Omental fat pad (tissue), 3 donors: ENCODE measurements at regions not wholly inside any gene's neighbourhood (a gene's known extent, or its start where the extent isn't known, plus 50 kb on each side); places are given as distances from the start of the nearest gene placed in this dataset.

Experiments used
- ATAC-seq: fragments of 150-250 bp; one replicate; pipeline ENCODE4 v1.9.1; 2016; ENCODE audit warnings: mild to moderate bottlenecking, moderate library complexity; ENCODE audit not compliant: low FRiP score
- DNase-seq: peaks from one replicate; pipeline ENCODE4 v3.0.0-alpha.2; 2019; ENCODE audit warnings: low spot score
- TF ChIP-seq, protein P1 (sequence below), 3 donors: fragments of 450-650 bp; IDR thresholded peaks; one replicate each; pipeline ENCODE4 v1.5.1; 2016 to 2017; ENCODE audit warnings: antibody characterized with exemption in 3 of 3, mild to moderate bottlenecking in 3 of 3, moderate library complexity in 2 of 3

DNA sequence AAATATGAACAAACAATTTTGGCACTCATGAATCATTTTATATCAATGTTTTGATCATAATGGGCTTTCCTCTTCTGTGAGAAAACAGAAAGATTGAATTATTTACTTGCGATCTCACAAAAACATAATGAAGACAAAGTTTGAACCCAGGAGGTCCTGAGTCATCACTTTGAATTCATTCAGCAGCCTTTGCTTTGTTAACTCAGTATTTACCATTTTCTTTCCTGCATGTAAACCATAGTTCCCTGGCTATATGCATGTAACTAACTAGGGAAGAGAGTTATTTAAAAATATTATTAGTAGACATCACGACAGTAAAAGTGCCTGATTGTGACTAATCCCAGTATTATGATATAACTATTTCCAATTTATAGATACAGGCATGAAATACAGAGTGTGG, 1026.2 kb downstream of the PLOD2 start:
- DNase-seq (no peak), ATAC-seq (no peak)
- TF ChIP-seq, protein P1, sequence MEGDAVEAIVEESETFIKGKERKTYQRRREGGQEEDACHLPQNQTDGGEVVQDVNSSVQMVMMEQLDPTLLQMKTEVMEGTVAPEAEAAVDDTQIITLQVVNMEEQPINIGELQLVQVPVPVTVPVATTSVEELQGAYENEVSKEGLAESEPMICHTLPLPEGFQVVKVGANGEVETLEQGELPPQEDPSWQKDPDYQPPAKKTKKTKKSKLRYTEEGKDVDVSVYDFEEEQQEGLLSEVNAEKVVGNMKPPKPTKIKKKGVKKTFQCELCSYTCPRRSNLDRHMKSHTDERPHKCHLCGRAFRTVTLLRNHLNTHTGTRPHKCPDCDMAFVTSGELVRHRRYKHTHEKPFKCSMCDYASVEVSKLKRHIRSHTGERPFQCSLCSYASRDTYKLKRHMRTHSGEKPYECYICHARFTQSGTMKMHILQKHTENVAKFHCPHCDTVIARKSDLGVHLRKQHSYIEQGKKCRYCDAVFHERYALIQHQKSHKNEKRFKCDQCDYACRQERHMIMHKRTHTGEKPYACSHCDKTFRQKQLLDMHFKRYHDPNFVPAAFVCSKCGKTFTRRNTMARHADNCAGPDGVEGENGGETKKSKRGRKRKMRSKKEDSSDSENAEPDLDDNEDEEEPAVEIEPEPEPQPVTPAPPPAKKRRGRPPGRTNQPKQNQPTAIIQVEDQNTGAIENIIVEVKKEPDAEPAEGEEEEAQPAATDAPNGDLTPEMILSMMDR (IDR thresholded peaks at IDR 0.05) = no peak

DNA sequence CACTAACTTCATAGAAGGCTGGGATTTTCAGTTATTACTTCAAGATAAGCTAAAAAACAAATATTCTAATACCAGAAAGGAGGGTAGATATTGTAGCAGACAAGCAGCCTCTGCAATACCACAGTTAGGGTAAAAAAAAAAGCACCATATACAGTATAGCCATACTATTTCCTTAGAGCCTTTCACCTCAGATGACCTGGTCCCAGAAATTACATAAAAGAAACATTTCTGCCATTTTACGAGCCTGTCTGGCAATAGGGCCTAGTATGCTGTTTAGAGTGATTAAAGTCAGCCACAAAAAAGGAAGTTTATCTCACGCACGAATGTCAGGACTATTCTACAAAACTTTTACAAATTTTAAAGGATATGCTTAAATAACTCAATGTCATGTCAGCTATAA, 1016.6 kb downstream of the PLOD2 start:
- no peak for DNase-seq
- no peak for ATAC-seq
- TF ChIP-seq, protein P1 (IDR thresholded peaks at IDR 0.05) = no peak

DNA sequence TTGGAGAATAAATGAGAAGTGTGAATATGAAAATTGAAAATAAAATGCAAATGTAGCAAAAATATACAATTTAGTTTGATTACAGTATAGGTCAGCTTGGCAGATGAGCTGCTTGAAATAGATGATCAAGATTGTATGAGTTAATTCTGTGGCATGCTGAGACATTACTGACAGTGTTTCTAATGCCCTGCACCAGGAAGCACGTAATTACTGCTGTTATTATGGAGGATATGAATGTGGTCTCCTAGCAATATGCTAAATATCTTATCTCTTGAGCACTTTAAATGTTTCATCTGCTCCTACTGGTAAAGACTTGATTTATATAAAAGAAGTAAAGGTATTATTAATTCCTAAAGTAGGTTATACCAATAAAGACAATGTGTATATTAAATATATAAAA, 1015.5 kb downstream of the PLOD2 start:
- ATAC-seq (no peak), DNase-seq (no peak)
- TF ChIP-seq, protein P1 (IDR thresholded peaks at IDR 0.05) = no peak

DNA sequence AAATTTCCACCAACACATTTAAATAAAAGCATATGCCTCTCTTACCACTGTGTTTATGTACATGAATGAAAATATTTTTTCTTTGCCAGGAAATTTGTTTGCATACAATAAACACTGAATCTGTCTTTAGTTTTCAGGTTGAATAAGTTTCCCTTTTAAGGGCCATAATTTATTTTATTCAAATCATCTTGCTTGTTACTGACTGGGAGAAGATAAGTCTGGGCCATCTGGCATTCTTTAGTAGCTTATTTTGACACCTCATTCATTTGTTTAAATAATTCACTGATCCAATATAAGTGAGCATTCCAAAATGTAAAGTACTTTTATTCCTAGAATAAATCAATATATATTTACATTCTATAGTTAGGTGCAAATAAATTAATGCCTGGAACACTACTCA, 1001.3 kb downstream of the PLOD2 start:
- TF ChIP-seq, protein P1 (IDR thresholded peaks at IDR 0.05) = no peak
- ATAC-seq = no peak
- DNase-seq = no peak

DNA sequence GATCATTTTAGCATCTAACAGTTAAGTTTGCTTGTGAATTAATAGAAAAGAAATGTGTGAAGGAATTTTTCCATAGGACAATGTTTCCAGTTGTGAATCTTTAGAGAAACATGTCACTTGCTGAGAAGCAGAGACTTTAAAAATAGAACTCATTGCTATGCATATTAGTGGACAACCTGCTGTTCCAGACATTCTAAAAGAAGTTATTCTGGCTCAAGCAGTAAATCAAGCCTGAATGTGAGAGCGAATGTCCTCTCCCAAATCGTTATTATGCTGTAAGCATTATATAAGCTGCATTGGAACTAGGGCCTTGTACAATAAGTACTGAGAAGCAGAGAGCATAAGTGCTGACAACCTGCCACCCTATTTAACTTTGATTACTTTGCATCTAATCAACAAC, 990.9 kb downstream of the PLOD2 start:
- ATAC-seq (no peak), DNase-seq (no peak)
- TF ChIP-seq, protein P1 (IDR thresholded peaks at IDR 0.05) = no peak

DNA sequence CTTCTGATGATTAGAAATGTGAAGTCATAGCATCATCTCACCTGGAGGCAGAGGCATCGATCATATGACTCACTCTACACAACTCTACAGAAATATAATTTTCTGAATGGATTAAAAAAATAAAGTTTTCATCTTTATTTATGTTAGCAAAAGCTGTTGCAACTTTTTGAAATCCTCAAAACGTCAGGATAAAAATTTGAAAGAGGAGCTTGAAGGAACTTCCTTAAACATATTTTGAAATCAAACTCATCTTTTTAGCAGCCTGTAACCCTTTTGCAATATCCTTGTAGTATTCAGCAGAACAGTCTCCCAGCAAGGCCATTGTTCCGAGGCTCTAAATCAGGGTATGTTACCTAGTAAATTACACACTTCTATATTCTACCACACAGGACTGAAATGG, 985.4 kb downstream of the PLOD2 start:
- ATAC-seq = no peak
- DNase-seq = no peak
- TF ChIP-seq, protein P1 (IDR thresholded peaks at IDR 0.05) = no peak

DNA sequence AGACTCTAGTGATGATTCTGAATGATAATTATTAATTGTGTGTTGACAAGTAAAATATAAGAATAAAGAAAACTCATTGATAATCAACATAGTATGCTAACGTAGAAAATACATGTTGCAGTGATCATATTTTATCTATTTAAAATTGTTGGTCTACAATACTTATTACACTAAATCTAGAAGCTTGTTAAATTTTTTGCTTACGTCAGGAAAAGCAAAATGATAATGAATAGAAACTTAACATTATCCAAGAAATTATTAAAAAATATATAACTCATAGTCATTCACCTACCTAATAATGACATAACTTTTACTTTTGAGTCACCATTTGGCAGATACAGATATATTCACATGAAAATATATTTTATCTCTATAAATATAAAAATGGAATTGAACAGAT, 984.1 kb downstream of the PLOD2 start:
- DNase-seq (no peak), ATAC-seq (no peak)
- TF ChIP-seq, protein P1 (IDR thresholded peaks at IDR 0.05) = no peak
